Muscle of leg (tissue), 3 donors: ENCODE measurements at regions not wholly inside any gene's neighbourhood (a gene's known extent, or its start where the extent isn't known, plus 50 kb on each side); places are given as distances from the start of the nearest gene placed in this dataset.
"Not testable (repeated sequence)": the region's sequence is repeated elsewhere in the genome, so short reads cannot be mapped to it uniquely, and the experiment has no call there.

ENCODE experiments used
- DNase-seq: peaks from one replicate; pipeline ENCODE4 v3.0.0; 2013
- H3K27ac ChIP-seq: one replicate; pipeline ENCODE4 v1.5.1; 2013; ENCODE audit warnings: mild to moderate bottlenecking, low read length, control low read depth
- H3K27me3 ChIP-seq: one replicate; pipeline ENCODE4 v1.6.1; 2013; ENCODE audit warnings: low read length; ENCODE audit not compliant: control insufficient read depth, insufficient read depth
- H3K36me3 ChIP-seq: one replicate; pipeline ENCODE4 v1.6.1; 2013; ENCODE audit warnings: low read length; ENCODE audit not compliant: control insufficient read depth, insufficient read depth
- H3K4me1 ChIP-seq: one replicate; pipeline ENCODE4 v1.6.1; 2013; ENCODE audit warnings: low read length; ENCODE audit not compliant: control insufficient read depth, insufficient read depth
- H3K4me3 ChIP-seq: one replicate; pipeline ENCODE4 v1.5.1; 2013; ENCODE audit warnings: low read length, control low read depth
- H3K9me3 ChIP-seq: replicated peaks from 2 replicates; pipeline ENCODE4 v1.6.1; 2013; ENCODE audit warnings: low read depth, low read length; ENCODE audit not compliant: control insufficient read depth
- WGBS: methylation state at CpG from one replicate; pipeline ENCODE4 v1.1.5; 2013; ENCODE audit warnings: missing lambda C conversion rate; ENCODE audit not compliant: insufficient coverage; 5-methylcytosine and 5-hydroxymethylcytosine counted together

GRCh38 chr3:43236008-43236407, 50.3 kb upstream of the SNRK start:
- Histone ChIP-seq H3K4me3 (no peak overlapping the region), H3K27ac (no peak overlapping the region), H3K36me3 (no peaks in the 10 kb centered on the region), H3K4me1 (peaks cover 7% of the 10 kb centered on the region), H3K27me3 (no peaks in the 10 kb centered on the region), H3K9me3 (no peaks in the 10 kb centered on the region)
- DNase-seq: no peak
- WGBS: no CpG with 5 or more reads among the region's 1 CpG

DNA sequence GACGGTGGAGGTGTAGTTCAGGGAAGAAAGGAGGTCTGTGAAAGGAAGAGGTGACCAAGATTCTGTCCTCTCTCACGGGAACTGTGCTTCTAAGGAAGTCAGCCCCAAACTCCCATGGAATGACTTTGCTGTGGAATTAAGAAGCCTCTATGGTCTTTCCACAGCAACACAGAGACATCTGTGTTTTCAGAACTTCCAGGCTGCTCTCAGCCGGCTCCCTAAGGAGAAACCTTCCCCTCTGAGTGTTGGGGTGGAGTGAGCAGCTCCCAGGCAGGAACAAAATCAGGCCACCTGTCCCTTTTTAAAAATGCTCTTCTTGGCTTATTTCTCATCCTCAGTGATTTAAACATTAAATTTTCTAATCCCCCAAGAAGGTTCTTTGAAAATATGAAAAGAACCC, 53.3 kb upstream of the SNRK start:
- Histone ChIP-seq H3K4me3 (no peak overlapping the region), H3K9me3 (peaks cover under 1% of the 10 kb centered on the region), H3K27me3 (no peaks in the 10 kb centered on the region), H3K27ac (no peak overlapping the region), H3K4me1 (peaks cover 7% of the 10 kb centered on the region), H3K36me3 (no peaks in the 10 kb centered on the region)
- no peak for DNase-seq
- 58% methylated on average over 2 of the region's 3 CpGs for WGBS

- no peaks in the 10 kb centered on the region for H3K36me3 ChIP-seq
- H3K4me3 ChIP-seq: no peak overlapping the region
- no peaks in the 10 kb centered on the region for H3K27me3 ChIP-seq
- 40% methylated on average over 1 of the region's 6 CpGs for WGBS
- H3K9me3 ChIP-seq: peaks cover 7% of the 10 kb centered on the region
- H3K4me1 ChIP-seq: peaks cover 7% of the 10 kb centered on the region
- no peak for DNase-seq
- H3K27ac ChIP-seq: no peak overlapping the region
Observed at GRCh38 chr3:43231276-43232000, 54.9 kb upstream of the SNRK start.

- DNase-seq, H3K27ac ChIP-seq, H3K27me3 ChIP-seq, H3K4me1 ChIP-seq, H3K9me3 ChIP-seq, H3K4me3 ChIP-seq, H3K36me3 ChIP-seq: not testable (repeated sequence)
- WGBS: 100% methylated on average over 2 of the region's 4 CpGs
Observed at GRCh38 chr3:43229865-43230264, 56.5 kb upstream of the SNRK start.

DNA sequence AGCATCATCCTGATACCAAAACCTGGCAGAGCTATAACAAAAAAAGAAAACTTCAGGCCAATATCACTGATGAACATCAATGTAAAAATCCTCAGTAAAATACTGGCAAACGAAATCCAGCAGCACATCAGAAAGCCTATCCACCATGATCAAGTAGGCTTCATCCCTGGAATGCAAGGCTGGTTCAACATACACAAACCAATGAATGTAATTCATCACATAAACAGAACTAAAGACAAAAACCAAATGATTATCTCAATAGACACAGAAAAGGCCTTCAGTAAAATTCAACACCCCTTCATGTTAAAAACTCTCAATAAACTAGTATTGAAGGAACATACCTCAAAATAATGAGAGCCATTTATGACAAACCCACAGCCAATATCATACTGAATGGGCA, 58.7 kb upstream of the SNRK start:
- H3K36me3 ChIP-seq, H3K9me3 ChIP-seq, H3K27me3 ChIP-seq, DNase-seq, H3K4me1 ChIP-seq, H3K4me3 ChIP-seq, H3K27ac ChIP-seq: not testable (repeated sequence)
- WGBS: 40% methylated on average over 1 of the region's 1 CpG

- Histone ChIP-seq H3K36me3 (no peaks in the 10 kb centered on the region), H3K27ac (no peak overlapping the region), H3K27me3 (no peaks in the 10 kb centered on the region), H3K4me1 (no peaks in the 10 kb centered on the region), H3K4me3 (no peak overlapping the region), H3K9me3 (peaks cover 7% of the 10 kb centered on the region)
- 80% methylated on average over 1 of the region's 3 CpGs for WGBS
- no peak for DNase-seq
Observed at GRCh38 chr3:43224405-43225073, 61.8 kb upstream of the SNRK start.

GRCh38 chr3:43223670-43224364, 62.5 kb upstream of the SNRK start:
- peaks cover 7% of the 10 kb centered on the region for H3K9me3 ChIP-seq
- no peaks in the 10 kb centered on the region for H3K27me3 ChIP-seq
- H3K4me3 ChIP-seq: no peak overlapping the region
- no peaks in the 10 kb centered on the region for H3K36me3 ChIP-seq
- DNase-seq: no peak
- H3K4me1 ChIP-seq: no peaks in the 10 kb centered on the region
- no peak overlapping the region for H3K27ac ChIP-seq
- no CpG with 5 or more reads among the region's 3 CpGs for WGBS

DNA sequence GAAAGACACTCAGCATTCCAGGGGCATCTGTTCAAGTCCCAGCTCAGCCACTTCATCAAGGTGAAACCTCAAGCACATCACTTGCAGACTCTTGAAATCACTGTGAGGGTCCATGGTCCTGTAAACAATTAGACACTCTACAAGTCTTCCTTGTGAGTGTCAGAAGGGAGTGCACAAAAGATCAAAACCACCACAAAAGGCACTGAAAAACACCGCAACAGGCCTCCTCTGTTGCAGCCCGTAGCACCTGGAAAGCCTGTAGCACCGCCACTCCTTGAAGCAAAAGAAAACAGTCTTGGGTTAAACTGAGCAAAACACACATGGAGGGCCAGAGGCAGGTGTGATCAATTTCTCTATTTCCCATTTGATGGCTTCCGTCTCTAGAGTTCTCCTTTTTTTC, 63.8 kb upstream of the SNRK start:
- Histone ChIP-seq H3K27me3 (no peaks in the 10 kb centered on the region), H3K4me1 (no peaks in the 10 kb centered on the region), H3K36me3 (no peaks in the 10 kb centered on the region), H3K4me3 (no peak overlapping the region), H3K9me3 (peaks cover 5% of the 10 kb centered on the region), H3K27ac (no peak overlapping the region)
- DNase-seq: no peak
- 86% methylated on average over 4 of the region's 4 CpGs for WGBS

DNA sequence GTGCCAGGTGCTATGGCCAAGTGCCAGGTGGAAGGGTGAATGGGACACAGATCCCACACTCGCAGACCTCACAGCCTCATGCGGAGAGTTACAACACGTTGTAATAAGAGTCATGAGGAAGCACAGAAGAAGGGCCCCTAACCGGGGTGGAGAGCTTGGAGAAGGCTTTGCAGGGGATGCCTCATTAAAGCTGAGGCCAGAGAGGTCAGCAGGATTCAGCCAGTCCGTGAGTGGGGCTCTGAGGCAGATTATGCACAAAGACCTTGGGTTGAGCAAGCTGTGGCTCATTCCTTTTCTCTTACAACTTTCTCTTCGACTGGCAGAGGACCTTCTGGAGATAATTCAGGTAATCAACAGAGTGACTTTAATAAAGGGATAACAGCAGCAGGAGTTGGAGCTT, 65.3 kb upstream of the SNRK start:
- no peaks in the 10 kb centered on the region for H3K27me3 ChIP-seq
- H3K27ac ChIP-seq: no peak overlapping the region
- no peak overlapping the region for H3K4me3 ChIP-seq
- no peaks in the 10 kb centered on the region for H3K36me3 ChIP-seq
- H3K4me1 ChIP-seq: no peaks in the 10 kb centered on the region
- 30% methylated on average over 4 of the region's 6 CpGs for WGBS
- DNase-seq: no peak
- H3K9me3 ChIP-seq: no peaks in the 10 kb centered on the region

DNA sequence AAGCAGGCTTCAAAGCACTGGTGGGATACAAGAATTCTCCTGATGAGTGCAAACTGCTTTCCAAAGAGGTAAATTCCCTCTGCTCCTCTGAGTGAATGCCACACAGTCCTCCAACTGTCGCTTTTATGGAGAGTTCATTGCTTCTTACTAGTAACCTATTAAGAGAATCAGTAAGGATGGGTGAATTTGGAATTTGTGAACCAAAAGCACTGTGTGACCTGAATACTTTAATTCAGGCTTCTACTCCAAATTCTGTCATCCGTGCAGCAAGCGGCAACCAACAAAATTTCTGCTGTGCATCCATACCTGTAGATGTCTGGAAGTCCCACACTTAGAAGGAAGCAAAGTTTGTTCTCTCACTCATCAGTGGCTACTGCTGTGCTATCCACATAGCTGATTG, 66.7 kb upstream of the SNRK start:
- Histone ChIP-seq H3K4me1 (no peaks in the 10 kb centered on the region), H3K27ac (no peak overlapping the region), H3K36me3 (no peaks in the 10 kb centered on the region), H3K9me3 (no peaks in the 10 kb centered on the region), H3K27me3 (no peaks in the 10 kb centered on the region), H3K4me3 (no peak overlapping the region)
- DNase-seq: no peak
- WGBS: no CpG with 5 or more reads among the region's 3 CpGs
